Ishikawa (cell line): ENCODE measurements at regions not wholly inside any gene's neighbourhood (a gene's known extent, or its start where the extent isn't known, plus 50 kb on each side); places are given as distances from the start of the nearest gene placed in this dataset.

ENCODE experiments used
- CREB1 ChIP-seq: IDR thresholded peaks from 2 replicates; pipeline ENCODE4 v1.6.1; 2012; ENCODE audit warnings: low read depth
- EGR1 ChIP-seq: IDR thresholded peaks from 2 replicates; pipeline ENCODE4 v1.6.1; 2012
- FOXM1 ChIP-seq: IDR thresholded peaks from 2 replicates; pipeline ENCODE4 v1.6.1; 2012; ENCODE audit warnings: low read depth, borderline replicate concordance
- RAD21 ChIP-seq: IDR thresholded peaks from 2 replicates; pipeline ENCODE4 v1.6.1; 2012; ENCODE audit warnings: low read depth
- YY1 ChIP-seq: IDR thresholded peaks from 2 replicates; pipeline ENCODE4 v1.6.1; 2012; ENCODE audit warnings: low read depth

- no peak for TF ChIP-seq CREB1
- TF ChIP-seq YY1: no peak
- no peak for TF ChIP-seq EGR1
- no peak for TF ChIP-seq FOXM1
- no peak for TF ChIP-seq RAD21
Measured at GRCh38 chr6:114833211-114833610, 490.4 kb upstream of the HS3ST5 start.
